ENCODE measurements at regions not wholly inside any gene's neighbourhood (a gene's known extent, or its start where the extent isn't known, plus 50 kb on each side); places are given as distances from the start of the nearest gene placed in this dataset.

DNA sequence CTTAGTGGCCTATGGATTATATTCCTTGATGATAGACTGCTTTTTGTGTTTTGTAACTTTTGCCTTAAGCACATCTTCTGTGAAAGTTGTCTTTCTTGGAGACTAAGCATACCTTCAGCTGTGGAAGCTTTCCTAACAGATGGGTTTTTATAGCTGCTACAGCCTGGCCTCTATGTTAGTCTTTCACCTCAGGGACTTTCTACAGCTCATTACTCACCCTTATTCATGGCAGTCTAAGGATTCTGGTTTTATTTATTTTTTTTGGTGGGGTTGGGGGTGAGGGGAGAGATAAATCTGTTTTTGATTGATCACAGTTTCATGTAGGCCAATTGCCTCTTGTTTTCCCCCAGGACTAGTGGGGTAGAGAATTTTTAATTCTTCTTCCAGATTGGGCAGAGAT lies 219.9 kb downstream of the DKK1 start:
- CTCF ChIA-PET = interaction anchor here (0.9 kb wide), 1 partner anchor 10 kb away, joined by 3 read pairs; no protein-coding TSS in a partner anchor
- POLR2A ChIA-PET = no interaction called here
- no peak for DNase-seq

DNA sequence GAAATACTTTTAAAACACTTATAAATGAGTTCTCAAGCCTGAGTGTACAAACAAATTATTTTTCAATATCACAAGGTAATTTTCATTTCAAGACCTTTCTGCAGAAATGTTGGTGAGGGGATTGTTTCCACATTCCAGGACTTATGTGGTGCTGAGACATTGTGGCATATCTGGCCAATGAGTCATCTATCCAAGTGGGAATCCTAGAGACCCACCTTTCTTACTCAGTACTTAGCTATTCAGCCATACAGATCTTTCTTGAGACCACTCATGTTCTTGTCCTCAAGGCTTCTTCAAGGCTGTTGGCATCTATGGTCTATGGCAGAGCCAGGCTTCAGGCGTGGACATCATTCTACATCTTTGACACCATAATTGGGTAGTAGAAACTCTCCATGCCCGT lies 225.4 kb downstream of the DKK1 start:
- Histone ChIP-seq H3K4me1 (ENCODE audit: control extremely low read depth in 1 of 4, control insufficient read depth in 4 of 4, insufficient read depth in 4 of 4, low read length in 3 of 4) (no peaks in the 10 kb centered on the region), H3K27me3 (replicated peaks in 2 of 5; ENCODE audit: control insufficient read depth in 4 of 5, insufficient read depth in 5 of 5, low read length in 4 of 5) (no peaks in the 10 kb centered on the region), H3K27ac (ENCODE audit: insufficient read depth in 1 of 2, low read depth in 1 of 2, low read length in 2 of 2, poor library complexity in 1 of 2, severe bottlenecking in 2 of 2) (no peak overlapping the region), H3K36me3 (ENCODE audit: control insufficient read depth in 4 of 4, insufficient read depth in 4 of 4, low read length in 3 of 4) (no peaks in the 10 kb centered on the region), H3K4me3 (ENCODE audit: control insufficient read depth in 1 of 7, extremely low read depth in 1 of 7, insufficient read depth in 4 of 7, low read depth in 2 of 7, low read length in 6 of 7) (no peak overlapping the region), H3K9me3 (ENCODE audit: control extremely low read depth in 1 of 5, control insufficient read depth in 4 of 5, insufficient read depth in 2 of 5, low read depth in 1 of 5, low read length in 4 of 5) (no peaks in the 10 kb centered on the region)
- 94% methylated on average over 2 of the region's 2 CpGs for WGBS (ENCODE audit: insufficient coverage)
- CTCF ChIA-PET = no interaction called here
- no peak for DNase-seq
- POLR2A ChIA-PET = no interaction called here

More for the DNA sequence above, 219.9 kb downstream of the DKK1 start:
- H3K4me3 ChIP-seq (ENCODE audit: control insufficient read depth in 1 of 7, extremely low read depth in 1 of 7, insufficient read depth in 4 of 7, low read depth in 2 of 7, low read length in 6 of 7) = no peak overlapping the region
- no peaks in the 10 kb centered on the region for H3K36me3 ChIP-seq (ENCODE audit: control insufficient read depth in 4 of 4, insufficient read depth in 4 of 4, low read length in 3 of 4)
- H3K27ac ChIP-seq (ENCODE audit: insufficient read depth in 1 of 2, low read depth in 1 of 2, low read length in 2 of 2, poor library complexity in 1 of 2, severe bottlenecking in 2 of 2) = no peak overlapping the region
- H3K9me3 ChIP-seq (ENCODE audit: control extremely low read depth in 1 of 5, control insufficient read depth in 4 of 5, insufficient read depth in 2 of 5, low read depth in 1 of 5, low read length in 4 of 5) = no peaks in the 10 kb centered on the region
- H3K27me3 ChIP-seq (replicated peaks in 2 of 5; ENCODE audit: control insufficient read depth in 4 of 5, insufficient read depth in 5 of 5, low read length in 4 of 5) = no peaks in the 10 kb centered on the region
- H3K4me1 ChIP-seq (ENCODE audit: control extremely low read depth in 1 of 4, control insufficient read depth in 4 of 4, insufficient read depth in 4 of 4, low read length in 3 of 4) = no peaks in the 10 kb centered on the region

DNA sequence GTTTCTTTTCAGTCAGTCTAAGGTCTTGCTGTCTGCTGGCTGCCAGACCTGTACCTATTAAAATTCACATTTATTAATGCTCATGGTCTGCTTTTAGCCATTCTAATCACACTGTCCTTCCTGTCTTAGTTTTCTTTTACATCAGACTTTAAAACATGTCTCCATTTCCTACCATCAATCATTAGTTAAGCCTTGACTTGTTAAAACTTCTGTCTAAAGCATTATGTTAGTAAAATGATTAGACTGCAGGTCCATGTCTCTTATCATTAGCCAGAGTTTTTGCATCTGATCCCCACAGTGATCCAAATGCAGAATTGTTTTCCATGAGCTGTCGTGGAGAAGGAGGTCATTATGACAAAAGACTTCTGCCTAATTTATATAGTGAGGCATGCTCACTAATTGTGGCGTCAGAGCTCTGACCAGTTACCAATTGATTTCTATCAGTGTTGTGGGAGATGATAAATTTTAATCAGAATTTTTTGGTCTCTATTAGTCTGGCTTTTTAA lies 226.5 kb downstream of the DKK1 start:
- no peak for DNase-seq
- Histone ChIP-seq H3K4me1 (ENCODE audit: control extremely low read depth in 1 of 4, control insufficient read depth in 4 of 4, insufficient read depth in 4 of 4, low read length in 3 of 4) (no peaks in the 10 kb centered on the region), H3K36me3 (ENCODE audit: control insufficient read depth in 4 of 4, insufficient read depth in 4 of 4, low read length in 3 of 4) (no peaks in the 10 kb centered on the region), H3K27me3 (replicated peaks in 2 of 5; ENCODE audit: control insufficient read depth in 4 of 5, insufficient read depth in 5 of 5, low read length in 4 of 5) (no peaks in the 10 kb centered on the region), H3K9me3 (ENCODE audit: control extremely low read depth in 1 of 5, control insufficient read depth in 4 of 5, insufficient read depth in 2 of 5, low read depth in 1 of 5, low read length in 4 of 5) (no peaks in the 10 kb centered on the region), H3K4me3 (ENCODE audit: control insufficient read depth in 1 of 7, extremely low read depth in 1 of 7, insufficient read depth in 4 of 7, low read depth in 2 of 7, low read length in 6 of 7) (no peak overlapping the region), H3K27ac (ENCODE audit: insufficient read depth in 1 of 2, low read depth in 1 of 2, low read length in 2 of 2, poor library complexity in 1 of 2, severe bottlenecking in 2 of 2) (no peak overlapping the region)
- POLR2A ChIA-PET = interaction anchor here (0.7 kb wide), 1 partner anchor 152 kb away, joined by 3 read pairs; no protein-coding TSS in a partner anchor
- CTCF ChIA-PET = interaction anchor here (1.1 kb wide), 1 partner anchor 15 kb away, joined by 3 read pairs; no protein-coding TSS in a partner anchor
- no CpG with 5 or more reads among the region's 2 CpGs for WGBS (ENCODE audit: insufficient coverage)

DNA sequence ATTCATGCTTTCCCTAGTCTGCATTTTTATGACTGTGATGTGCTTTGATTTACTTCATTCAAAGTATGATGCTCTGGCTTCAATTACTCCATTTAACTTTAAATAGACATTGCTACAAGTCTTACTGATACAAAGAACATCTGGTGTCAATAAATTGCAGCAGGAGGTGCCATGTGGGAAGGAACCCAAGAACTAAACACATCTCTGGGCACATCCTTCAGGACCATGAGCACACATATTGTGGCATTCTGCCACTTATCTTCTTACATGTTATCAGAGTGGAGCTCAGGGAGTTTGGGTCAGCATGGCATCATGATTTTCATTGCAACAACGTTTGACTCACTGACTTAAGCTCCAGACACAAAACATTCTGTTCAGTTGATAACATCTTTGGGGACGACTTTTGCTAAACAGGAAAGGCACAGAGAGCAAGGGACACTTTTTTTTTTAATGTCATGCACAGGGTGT lies 227.0 kb downstream of the DKK1 start:
- Histone ChIP-seq H3K4me1 (ENCODE audit: control extremely low read depth in 1 of 4, control insufficient read depth in 4 of 4, insufficient read depth in 4 of 4, low read length in 3 of 4) (no peaks in the 10 kb centered on the region), H3K27me3 (replicated peaks in 2 of 5; ENCODE audit: control insufficient read depth in 4 of 5, insufficient read depth in 5 of 5, low read length in 4 of 5) (no peaks in the 10 kb centered on the region), H3K9me3 (ENCODE audit: control extremely low read depth in 1 of 5, control insufficient read depth in 4 of 5, insufficient read depth in 2 of 5, low read depth in 1 of 5, low read length in 4 of 5) (no peaks in the 10 kb centered on the region), H3K27ac (ENCODE audit: insufficient read depth in 1 of 2, low read depth in 1 of 2, low read length in 2 of 2, poor library complexity in 1 of 2, severe bottlenecking in 2 of 2) (no peak overlapping the region), H3K4me3 (ENCODE audit: control insufficient read depth in 1 of 7, extremely low read depth in 1 of 7, insufficient read depth in 4 of 7, low read depth in 2 of 7, low read length in 6 of 7) (no peak overlapping the region), H3K36me3 (ENCODE audit: control insufficient read depth in 4 of 4, insufficient read depth in 4 of 4, low read length in 3 of 4) (no peaks in the 10 kb centered on the region)
- WGBS (ENCODE audit: insufficient coverage) = 17% methylated on average over 1 of the region's 2 CpGs
- CTCF ChIA-PET = interaction anchor here (1.1 kb wide), 1 partner anchor 14 kb away, joined by 3 read pairs; no protein-coding TSS in a partner anchor
- DNase-seq = no peak
- POLR2A ChIA-PET = interaction anchor here (0.7 kb wide), 1 partner anchor 151 kb away, joined by 3 read pairs; no protein-coding TSS in a partner anchor

DNA sequence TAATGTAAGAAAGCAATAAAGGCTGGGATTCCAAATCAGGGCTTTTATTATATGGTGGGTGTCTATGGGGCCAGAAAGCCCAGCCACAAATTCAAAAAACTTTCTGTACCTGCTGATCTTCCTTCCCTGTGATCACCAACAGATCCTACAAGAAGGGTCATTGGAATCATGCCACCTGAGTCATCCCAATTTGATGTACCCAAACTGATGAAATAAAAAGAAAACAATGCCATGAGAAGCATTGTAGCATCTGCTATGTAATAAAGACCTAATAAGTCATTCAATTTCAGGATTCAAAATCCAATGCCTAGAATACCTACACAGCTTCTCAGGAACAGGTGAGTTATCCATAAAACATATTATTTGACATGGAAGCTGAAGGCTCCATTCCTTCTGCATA lies 228.8 kb downstream of the DKK1 start:
- peaks cover 0 to 3% (median 2%) of the 10 kb centered on the region in 5 experiments for H3K9me3 ChIP-seq (ENCODE audit: control extremely low read depth in 1 of 5, control insufficient read depth in 4 of 5, insufficient read depth in 2 of 5, low read depth in 1 of 5, low read length in 4 of 5)
- H3K27ac ChIP-seq (ENCODE audit: insufficient read depth in 1 of 2, low read depth in 1 of 2, low read length in 2 of 2, poor library complexity in 1 of 2, severe bottlenecking in 2 of 2) = no peak overlapping the region
- DNase-seq = no peak
- ChIA-PET POLR2A (no interaction called here), CTCF (interaction anchor here (1.2 kb wide), 1 partner anchor 9 kb away, joined by 3 read pairs; no protein-coding TSS in a partner anchor)
- H3K4me3 ChIP-seq (ENCODE audit: control insufficient read depth in 1 of 7, extremely low read depth in 1 of 7, insufficient read depth in 4 of 7, low read depth in 2 of 7, low read length in 6 of 7) = no peak overlapping the region
- no peaks in the 10 kb centered on the region for H3K27me3 ChIP-seq (replicated peaks in 2 of 5; ENCODE audit: control insufficient read depth in 4 of 5, insufficient read depth in 5 of 5, low read length in 4 of 5)
- no peaks in the 10 kb centered on the region for H3K36me3 ChIP-seq (ENCODE audit: control insufficient read depth in 4 of 4, insufficient read depth in 4 of 4, low read length in 3 of 4)
- no peaks in the 10 kb centered on the region for H3K4me1 ChIP-seq (ENCODE audit: control extremely low read depth in 1 of 4, control insufficient read depth in 4 of 4, insufficient read depth in 4 of 4, low read length in 3 of 4)

DNA sequence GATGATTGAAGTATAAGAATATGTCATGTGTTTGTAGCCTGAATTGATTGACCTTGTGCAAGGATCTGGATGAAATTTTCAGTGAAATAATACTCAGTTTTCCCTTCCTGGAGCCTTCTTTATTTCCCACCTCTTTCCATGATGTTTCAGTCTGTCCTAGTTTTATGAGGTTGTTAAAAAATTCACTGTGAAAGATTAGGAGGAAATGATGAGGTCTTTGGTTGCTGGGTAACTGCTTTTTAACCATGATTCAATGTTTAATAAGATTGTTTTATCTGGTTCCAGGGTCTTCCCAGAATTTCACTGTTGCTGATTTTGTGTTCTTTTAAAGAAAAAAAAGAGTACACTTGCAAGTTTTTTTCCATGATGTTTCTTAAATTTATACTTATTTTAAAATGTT lies 221.5 kb downstream of the MBL2 start:
- H3K27ac ChIP-seq (ENCODE audit: insufficient read depth in 1 of 2, low read depth in 1 of 2, low read length in 2 of 2, poor library complexity in 1 of 2, severe bottlenecking in 2 of 2) = no peak overlapping the region
- ChIA-PET POLR2A (no interaction called here), CTCF (no interaction called here)
- H3K27me3 ChIP-seq (replicated peaks in 2 of 5; ENCODE audit: control insufficient read depth in 4 of 5, insufficient read depth in 5 of 5, low read length in 4 of 5) = no peaks in the 10 kb centered on the region
- H3K9me3 ChIP-seq (ENCODE audit: control extremely low read depth in 1 of 5, control insufficient read depth in 4 of 5, insufficient read depth in 2 of 5, low read depth in 1 of 5, low read length in 4 of 5) = peaks cover 0 to 3% (median 2%) of the 10 kb centered on the region in 5 experiments
- no peak for DNase-seq
- no peak overlapping the region for H3K4me3 ChIP-seq (ENCODE audit: control insufficient read depth in 1 of 7, extremely low read depth in 1 of 7, insufficient read depth in 4 of 7, low read depth in 2 of 7, low read length in 6 of 7)
- no peaks in the 10 kb centered on the region for H3K4me1 ChIP-seq (ENCODE audit: control extremely low read depth in 1 of 4, control insufficient read depth in 4 of 4, insufficient read depth in 4 of 4, low read length in 3 of 4)
- no peaks in the 10 kb centered on the region for H3K36me3 ChIP-seq (ENCODE audit: control insufficient read depth in 4 of 4, insufficient read depth in 4 of 4, low read length in 3 of 4)

DNA sequence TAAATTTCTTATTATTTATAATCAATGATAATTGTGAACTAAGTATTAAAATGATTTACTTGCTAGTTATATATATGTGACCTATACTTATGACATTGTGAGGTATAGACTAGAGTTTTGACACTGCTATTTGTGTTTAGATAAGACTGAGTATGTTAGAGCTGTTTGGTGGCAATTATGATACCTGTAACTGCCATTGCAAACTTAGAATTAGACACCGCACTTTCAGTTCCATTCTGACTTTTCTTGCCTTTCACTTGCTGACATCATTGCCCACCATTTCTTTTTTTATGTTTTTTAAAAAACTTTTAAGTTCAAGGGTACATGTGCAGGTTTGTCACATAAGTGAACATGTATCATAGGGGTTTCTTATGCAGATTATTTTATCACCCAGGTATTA lies 214.5 kb downstream of the MBL2 start:
- POLR2A ChIA-PET = no interaction called here
- no peaks in the 10 kb centered on the region for H3K4me1 ChIP-seq (ENCODE audit: control extremely low read depth in 1 of 4, control insufficient read depth in 4 of 4, insufficient read depth in 4 of 4, low read length in 3 of 4)
- no peak for DNase-seq
- WGBS (ENCODE audit: insufficient coverage) = no CpG with 5 or more reads among the region's 1 CpG
- no peaks in the 10 kb centered on the region for H3K27me3 ChIP-seq (replicated peaks in 2 of 5; ENCODE audit: control insufficient read depth in 4 of 5, insufficient read depth in 5 of 5, low read length in 4 of 5)
- H3K4me3 ChIP-seq (ENCODE audit: control insufficient read depth in 1 of 7, extremely low read depth in 1 of 7, insufficient read depth in 4 of 7, low read depth in 2 of 7, low read length in 6 of 7) = no peak overlapping the region
- H3K36me3 ChIP-seq (ENCODE audit: control insufficient read depth in 4 of 4, insufficient read depth in 4 of 4, low read length in 3 of 4) = no peaks in the 10 kb centered on the region
- CTCF ChIA-PET = no interaction called here
- H3K27ac ChIP-seq (ENCODE audit: insufficient read depth in 1 of 2, low read depth in 1 of 2, low read length in 2 of 2, poor library complexity in 1 of 2, severe bottlenecking in 2 of 2) = no peak overlapping the region
- H3K9me3 ChIP-seq (ENCODE audit: control extremely low read depth in 1 of 5, control insufficient read depth in 4 of 5, insufficient read depth in 2 of 5, low read depth in 1 of 5, low read length in 4 of 5) = no peaks in the 10 kb centered on the region
